CD8-positive, alpha-beta memory T cell (primary cell): ENCODE measurements at regions not wholly inside any gene's neighbourhood (a gene's known extent, or its start where the extent isn't known, plus 50 kb on each side); places are given as distances from the start of the nearest gene placed in this dataset.

Experiments used
- CTCF ChIA-PET: fragments of 350-600 bp; sonication (Branson Sonifier 250); formaldehyde crosslinking; loops from one replicate; lab custom pipeline; 2021; ENCODE audit warnings: antibody characterized with exemption; lab: Charles Lee
- POLR2A ChIA-PET: fragments of 350-600 bp; sonication (Branson Sonifier 250); formaldehyde crosslinking; loops from one replicate; lab custom pipeline; 2021; ENCODE audit warnings: antibody characterized with exemption; lab: Charles Lee
- DNase-seq, 5 donors: peaks; one replicate each; pipeline versions ENCODE4 v3.0.0 to v3.0.0-alpha.2; 2020 to 2022; ENCODE audit warnings: mixed read lengths in 1 of 5
- H3K27ac ChIP-seq: one replicate; pipeline ENCODE4 v1.7.0; 2013; ENCODE audit warnings: low read depth, mild to moderate bottlenecking, low read length, moderate library complexity
- H3K27me3 ChIP-seq: 2 replicates; pipeline ENCODE4 v1.7.0; 2013; ENCODE audit warnings: low read length, mild to moderate bottlenecking; ENCODE audit not compliant: insufficient read depth, poor library complexity, severe bottlenecking
- H3K36me3 ChIP-seq: 2 replicates; pipeline ENCODE4 v1.7.0; 2013; ENCODE audit warnings: mild to moderate bottlenecking, low read length, moderate library complexity; ENCODE audit not compliant: insufficient read depth
- H3K4me1 ChIP-seq: 2 replicates; pipeline ENCODE4 v1.7.0; 2013; ENCODE audit warnings: mild to moderate bottlenecking, low read length, moderate library complexity; ENCODE audit not compliant: insufficient read depth
- H3K4me3 ChIP-seq: 2 replicates; pipeline ENCODE4 v1.7.0; 2013; ENCODE audit warnings: mild to moderate bottlenecking, low read length
- H3K9me3 ChIP-seq: 2 replicates; pipeline ENCODE4 v1.7.0; 2013; ENCODE audit warnings: mild to moderate bottlenecking, low read length
- H3K27ac Mint-ChIP-seq, 8 donors: one replicate each; pipeline ENCODE4 v1.8.0; 2020 to 2021; ENCODE audit warnings: mixed read lengths in 8 of 8, mild to moderate bottlenecking in 6 of 8, inconsistent platforms in 3 of 8, moderate library complexity in 3 of 8
- H3K27me3 Mint-ChIP-seq, 2 donors: one replicate each; pipeline ENCODE4 v1.8.0; 2020 to 2021; ENCODE audit warnings: mixed read lengths in 2 of 2, mild to moderate bottlenecking in 1 of 2, moderate library complexity in 1 of 2
- H3K36me3 Mint-ChIP-seq, 3 donors: one replicate each; pipeline ENCODE4 v1.8.0; 2020 to 2021; ENCODE audit warnings: mixed read lengths in 3 of 3, inconsistent platforms in 1 of 3, mild to moderate bottlenecking in 1 of 3
- H3K4me1 Mint-ChIP-seq, 3 donors: one replicate each; pipeline ENCODE4 v1.8.0; 2020 to 2021; ENCODE audit warnings: mixed read lengths in 3 of 3, inconsistent platforms in 1 of 3, mild to moderate bottlenecking in 1 of 3
- H3K4me3 Mint-ChIP-seq, 7 donors: one replicate each; pipeline ENCODE4 v1.8.0; 2020 to 2021; ENCODE audit warnings: mixed read lengths in 7 of 7, mild to moderate bottlenecking in 6 of 7, moderate library complexity in 4 of 7, inconsistent platforms in 2 of 7
- H3K9me3 Mint-ChIP-seq, 5 donors: one replicate each; pipeline ENCODE4 v1.8.0; 2020 to 2022; ENCODE audit warnings: mixed read lengths in 5 of 5, mild to moderate bottlenecking in 3 of 5, moderate library complexity in 2 of 5, inconsistent platforms in 1 of 5

- ChIA-PET POLR2A (no interaction called here), CTCF (no interaction called here)
- Histone ChIP-seq H3K27ac (no peak overlapping the region), H3K4me1 (no peaks in the 10 kb centered on the region), H3K9me3 (no peaks in the 10 kb centered on the region), H3K4me3 (no peak overlapping the region), H3K27me3 (no peaks in the 10 kb centered on the region), H3K36me3 (no peaks in the 10 kb centered on the region)
- Mint-ChIP-seq H3K9me3 (no peaks in the 10 kb centered on the region), H3K4me1 (no peaks in the 10 kb centered on the region), H3K4me3 (no peak overlapping the region), H3K27me3 (peaks cover 5 to 29% of the 10 kb centered on the region in 2 donors), H3K27ac (no peak overlapping the region), H3K36me3 (no peaks in the 10 kb centered on the region)
- DNase-seq, result no peak
Measured at GRCh38 chr1:224791362-224791941, 138.0 kb upstream of the DNAH14 start.

- peaks cover 0 to 2% (median 0%) of the 10 kb centered on the region in 5 donors for H3K9me3 Mint-ChIP-seq
- no peak overlapping the region for H3K4me3 Mint-ChIP-seq
- H3K27ac Mint-ChIP-seq, result no peak overlapping the region
- no peak overlapping the region for H3K27ac ChIP-seq
- H3K36me3 Mint-ChIP-seq, result no peaks in the 10 kb centered on the region
- no peak overlapping the region for H3K4me3 ChIP-seq
- H3K9me3 ChIP-seq, result no peaks in the 10 kb centered on the region
- H3K36me3 ChIP-seq, result no peaks in the 10 kb centered on the region
- ChIA-PET POLR2A (no interaction called here), CTCF (no interaction called here)
- H3K27me3 ChIP-seq, result no peaks in the 10 kb centered on the region
- DNase-seq, result no peak
- H3K4me1 Mint-ChIP-seq, result no peaks in the 10 kb centered on the region
- H3K27me3 Mint-ChIP-seq, result peaks cover 10 to 25% of the 10 kb centered on the region in 2 donors
- H3K4me1 ChIP-seq, result no peaks in the 10 kb centered on the region
Measured at GRCh38 chr1:224795591-224795990, 133.9 kb upstream of the DNAH14 start.

- H3K4me1 Mint-ChIP-seq, result no peaks in the 10 kb centered on the region
- no peaks in the 10 kb centered on the region for H3K36me3 Mint-ChIP-seq
- no peak overlapping the region for H3K27ac ChIP-seq
- H3K4me3 ChIP-seq, result no peak overlapping the region
- ChIA-PET POLR2A (no interaction called here), CTCF (no interaction called here)
- no peaks in the 10 kb centered on the region for H3K4me1 ChIP-seq
- H3K27me3 ChIP-seq, result no peaks in the 10 kb centered on the region
- H3K4me3 Mint-ChIP-seq, result no peak overlapping the region
- no peak overlapping the region for H3K27ac Mint-ChIP-seq
- H3K27me3 Mint-ChIP-seq, result peaks cover 7 to 15% of the 10 kb centered on the region in 2 donors
- no peaks in the 10 kb centered on the region for H3K36me3 ChIP-seq
- no peak for DNase-seq
- H3K9me3 Mint-ChIP-seq, result peaks cover 0 to 2% (median 0%) of the 10 kb centered on the region in 5 donors
- H3K9me3 ChIP-seq, result no peaks in the 10 kb centered on the region
Measured at GRCh38 chr1:224799083-224799482, 130.4 kb upstream of the DNAH14 start.

GRCh38 chr1:224800486-224801119 is 128.9 kb upstream of the DNAH14 start:
- CTCF ChIA-PET, result no interaction called here
- Histone ChIP-seq H3K4me3 (no peak overlapping the region), H3K9me3 (no peaks in the 10 kb centered on the region), H3K27ac (no peak overlapping the region), H3K36me3 (no peaks in the 10 kb centered on the region), H3K4me1 (no peaks in the 10 kb centered on the region), H3K27me3 (no peaks in the 10 kb centered on the region)
- Mint-ChIP-seq H3K27me3 (peaks cover 13 to 20% of the 10 kb centered on the region in 2 donors), H3K27ac (no peak overlapping the region), H3K4me3 (no peak overlapping the region), H3K36me3 (no peaks in the 10 kb centered on the region), H3K4me1 (no peaks in the 10 kb centered on the region), H3K9me3 (peaks cover 0 to 2% (median 0%) of the 10 kb centered on the region in 5 donors)
- no peak for DNase-seq
- POLR2A ChIA-PET, result no interaction called here

- Histone ChIP-seq H3K27ac (no peak overlapping the region), H3K9me3 (no peaks in the 10 kb centered on the region), H3K27me3 (no peaks in the 10 kb centered on the region), H3K36me3 (no peaks in the 10 kb centered on the region), H3K4me3 (no peak overlapping the region), H3K4me1 (no peaks in the 10 kb centered on the region)
- Mint-ChIP-seq H3K27ac (no peak overlapping the region), H3K9me3 (peaks cover 0 to 2% (median 0%) of the 10 kb centered on the region in 5 donors), H3K4me3 (no peak overlapping the region), H3K4me1 (no peaks in the 10 kb centered on the region), H3K27me3 (peaks cover 14 to 25% of the 10 kb centered on the region in 2 donors), H3K36me3 (no peaks in the 10 kb centered on the region)
- CTCF ChIA-PET, result no interaction called here
- POLR2A ChIA-PET, result no interaction called here
- no peak for DNase-seq
Measured at GRCh38 chr1:224801844-224802490, 127.5 kb upstream of the DNAH14 start.

- H3K27ac ChIP-seq, result no peak overlapping the region
- H3K27me3 ChIP-seq, result no peaks in the 10 kb centered on the region
- Mint-ChIP-seq H3K27ac (no peak overlapping the region), H3K9me3 (peaks cover 0 to 2% (median 0%) of the 10 kb centered on the region in 5 donors), H3K4me1 (no peaks in the 10 kb centered on the region), H3K27me3 (peaks cover 10 to 25% of the 10 kb centered on the region in 2 donors), H3K36me3 (no peaks in the 10 kb centered on the region), H3K4me3 (no peak overlapping the region)
- H3K9me3 ChIP-seq, result no peaks in the 10 kb centered on the region
- CTCF ChIA-PET, result no interaction called here
- DNase-seq, result no peak
- POLR2A ChIA-PET, result no interaction called here
- H3K4me1 ChIP-seq, result no peaks in the 10 kb centered on the region
- no peaks in the 10 kb centered on the region for H3K36me3 ChIP-seq
- H3K4me3 ChIP-seq, result no peak overlapping the region
Measured at GRCh38 chr1:224802617-224803016, 126.9 kb upstream of the DNAH14 start.

GRCh38 chr1:224804220-224804619 is 125.3 kb upstream of the DNAH14 start:
- no peak overlapping the region for H3K27ac ChIP-seq
- Mint-ChIP-seq H3K27ac (no peak overlapping the region), H3K4me3 (no peak overlapping the region), H3K9me3 (peaks cover 0 to 2% (median 0%) of the 10 kb centered on the region in 5 donors), H3K36me3 (peaks cover 0 to 2% (median 0%) of the 10 kb centered on the region in 3 donors), H3K27me3 (peaks cover 12 to 14% of the 10 kb centered on the region in 2 donors), H3K4me1 (no peaks in the 10 kb centered on the region)
- no peak overlapping the region for H3K4me3 ChIP-seq
- H3K4me1 ChIP-seq, result no peaks in the 10 kb centered on the region
- H3K36me3 ChIP-seq, result no peaks in the 10 kb centered on the region
- ChIA-PET CTCF (no interaction called here), POLR2A (no interaction called here)
- H3K9me3 ChIP-seq, result no peaks in the 10 kb centered on the region
- no peaks in the 10 kb centered on the region for H3K27me3 ChIP-seq
- no peak for DNase-seq

- Mint-ChIP-seq H3K4me1 (no peaks in the 10 kb centered on the region), H3K4me3 (no peak overlapping the region), H3K27me3 (peaks cover 18 to 20% of the 10 kb centered on the region in 2 donors), H3K36me3 (peaks cover 0 to 3% (median 0%) of the 10 kb centered on the region in 3 donors), H3K9me3 (no peaks in the 10 kb centered on the region), H3K27ac (no peak overlapping the region)
- POLR2A ChIA-PET, result no interaction called here
- DNase-seq, result no peak
- Histone ChIP-seq H3K4me3 (no peak overlapping the region), H3K27me3 (no peaks in the 10 kb centered on the region), H3K27ac (no peak overlapping the region), H3K36me3 (no peaks in the 10 kb centered on the region), H3K4me1 (no peaks in the 10 kb centered on the region), H3K9me3 (no peaks in the 10 kb centered on the region)
- CTCF ChIA-PET, result no interaction called here
Measured at GRCh38 chr1:224805889-224806288, 123.6 kb upstream of the DNAH14 start.
